CD14-positive monocyte (primary cell): ENCODE measurements at regions not wholly inside any gene's neighbourhood (a gene's known extent, or its start where the extent isn't known, plus 50 kb on each side); places are given as distances from the start of the nearest gene placed in this dataset.
"Not testable (repeated sequence)": the region's sequence is repeated elsewhere in the genome, so short reads cannot be mapped to it uniquely, and the experiment has no call there.

Source experiments
- DNase-seq, 3 donors: peaks; one replicate each; pipeline ENCODE4 v3.0.0-alpha.2; 2011 to 2022
- H2AFZ ChIP-seq: 2 replicates; pipeline ENCODE4 v1.6.0; 2012; ENCODE audit warnings: mild to moderate bottlenecking, low read depth, low read length, inconsistent platforms; ENCODE audit not compliant: insufficient read depth, poor library complexity, severe bottlenecking
- H3K27ac ChIP-seq, 2 donors: 1 replicate in 1 of 2; 2 replicates in 1 of 2; pipeline ENCODE4 v1.5.1; 2012 to 2013; ENCODE audit warnings: low read length in 2 of 2, control low read depth in 1 of 2, inconsistent platforms in 1 of 2, low read depth in 1 of 2, mild to moderate bottlenecking in 1 of 2
- H3K27me3 ChIP-seq, 2 donors: one replicate each; pipeline versions ENCODE4 v1.6.0 to v1.6.1; 2011 to 2013; ENCODE audit warnings: low read length in 2 of 2; ENCODE audit not compliant: control insufficient read depth in 2 of 2, insufficient read depth in 2 of 2
- H3K36me3 ChIP-seq, 2 donors: replicated peaks in 1 of 2; 1 replicate in 1 of 2; 2 replicates in 1 of 2; pipeline versions ENCODE4 v1.5.1 to v1.6.1; 2012 to 2013; ENCODE audit warnings: low read length in 2 of 2, control low read depth in 1 of 2, inconsistent platforms in 1 of 2, mild to moderate bottlenecking in 1 of 2; ENCODE audit not compliant: insufficient read depth in 2 of 2, control insufficient read depth in 1 of 2
- H3K4me1 ChIP-seq, 2 donors: 1 replicate in 1 of 2; 2 replicates in 1 of 2; pipeline versions ENCODE4 v1.5.1 to v1.6.1; 2012 to 2013; ENCODE audit warnings: low read length in 2 of 2, control low read depth in 1 of 2, inconsistent platforms in 1 of 2, mild to moderate bottlenecking in 1 of 2, moderate library complexity in 1 of 2; ENCODE audit not compliant: insufficient read depth in 2 of 2, control insufficient read depth in 1 of 2
- H3K4me2 ChIP-seq: replicated peaks from 2 replicates; pipeline ENCODE3; 2012; ENCODE audit warnings: low read length, moderate library complexity, mild to moderate bottlenecking; ENCODE audit not compliant: poor library complexity, severe bottlenecking; ENCODE audit errors: extremely low read depth
- H3K4me3 ChIP-seq, 3 experiments: fragments of 200-600 bp in 1 of 3; sonication (generic) in 1 of 3; replicated peaks in 1 of 3; 1 replicate in 2 of 3; 2 replicates in 1 of 3; pipeline ENCODE4 v1.5.1; 2011 to 2013; ENCODE audit warnings: low read length in 3 of 3, mild to moderate bottlenecking in 3 of 3, control low read depth in 2 of 3, low read depth in 2 of 3, inconsistent platforms in 1 of 3, moderate library complexity in 1 of 3
- H3K79me2 ChIP-seq: 2 replicates; pipeline ENCODE4 v1.6.0; 2012; ENCODE audit warnings: mild to moderate bottlenecking, control low read depth, inconsistent platforms, low read length, moderate library complexity; ENCODE audit not compliant: insufficient read depth
- H3K9ac ChIP-seq: 2 replicates; pipeline ENCODE4 v1.6.0; 2017; ENCODE audit warnings: low read length, mild to moderate bottlenecking; ENCODE audit not compliant: insufficient read depth, poor library complexity, severe bottlenecking
- H3K9me3 ChIP-seq, 2 donors: replicated peaks in 1 of 2; 1 replicate in 1 of 2; 2 replicates in 1 of 2; pipeline versions ENCODE4 v1.5.1 to v1.6.1; 2012 to 2013; ENCODE audit warnings: low read length in 2 of 2, control low read depth in 1 of 2; ENCODE audit not compliant: control insufficient read depth in 1 of 2, insufficient read depth in 1 of 2
- H4K20me1 ChIP-seq: 2 replicates; pipeline ENCODE4 v1.6.0; 2012; ENCODE audit warnings: mild to moderate bottlenecking, low read length, control low read depth, moderate library complexity; ENCODE audit not compliant: insufficient read depth
- H3K27ac Mint-ChIP-seq, 7 donors: one replicate each; pipeline ENCODE4 v1.8.0; 2020; ENCODE audit warnings: mild to moderate bottlenecking in 7 of 7, mixed read lengths in 7 of 7, moderate library complexity in 6 of 7, inconsistent platforms in 2 of 7
- H3K27me3 Mint-ChIP-seq, 3 donors: one replicate each; pipeline ENCODE4 v1.8.0; 2021 to 2022; ENCODE audit warnings: low read depth in 3 of 3, mild to moderate bottlenecking in 3 of 3, mixed read lengths in 3 of 3, moderate library complexity in 3 of 3, inconsistent platforms in 1 of 3
- H3K36me3 Mint-ChIP-seq, 2 donors: one replicate each; pipeline ENCODE4 v1.8.0; 2020; ENCODE audit warnings: mixed read lengths in 2 of 2, inconsistent platforms in 1 of 2, mild to moderate bottlenecking in 1 of 2
- H3K4me1 Mint-ChIP-seq: one replicate; pipeline ENCODE4 v1.8.0; 2020; ENCODE audit warnings: mild to moderate bottlenecking, mixed read lengths
- H3K4me3 Mint-ChIP-seq, 2 donors: one replicate each; pipeline ENCODE4 v1.8.0; 2020; ENCODE audit warnings: mild to moderate bottlenecking in 2 of 2, mixed read lengths in 2 of 2, moderate library complexity in 1 of 2
- H3K9me3 Mint-ChIP-seq, 7 donors: one replicate each; pipeline ENCODE4 v1.8.0; 2020 to 2022; ENCODE audit warnings: mixed read lengths in 7 of 7, mild to moderate bottlenecking in 6 of 7, moderate library complexity in 6 of 7, inconsistent platforms in 2 of 7
- CTCF ChIP-seq: fragments of 200-600 bp; IDR thresholded peaks from one replicate; pipeline ENCODE4 v1.8.0; 2022; ENCODE audit warnings: antibody characterized with exemption, mild to moderate bottlenecking
- WGBS: methylation state at CpG from one replicate; pipeline ENCODE4 v1.1.5; 2013; ENCODE audit warnings: missing lambda C conversion rate; ENCODE audit not compliant: insufficient coverage; 5-methylcytosine and 5-hydroxymethylcytosine counted together
- intact Hi-C, 2 donors: fragments of 100-400 bp; cut with micrococcal nuclease; formaldehyde crosslinking; loops; one replicate each; pipeline versions ENCODE4 v1.15.0 to v1.15.1; 2023

GRCh38 chr9:78172610-78173009 is 63.3 kb upstream of the CEP78 start:
- H4K20me1 ChIP-seq, H3K36me3 ChIP-seq, H3K4me1 Mint-ChIP-seq, H3K27me3 Mint-ChIP-seq, H3K36me3 Mint-ChIP-seq, intact Hi-C loops, H3K9ac ChIP-seq, H3K4me2 ChIP-seq, H3K4me3 Mint-ChIP-seq, DNase-seq, H3K4me3 ChIP-seq, H3K79me2 ChIP-seq, H3K27ac Mint-ChIP-seq, H3K4me1 ChIP-seq, H2AFZ ChIP-seq, H3K27me3 ChIP-seq, H3K27ac ChIP-seq, H3K9me3 ChIP-seq: not testable (repeated sequence)
- H3K9me3 Mint-ChIP-seq = peaks cover 2 to 12% (median 6%) of the 10 kb centered on the region in 7 donors
- WGBS = 100% methylated on average over 3 of the region's 6 CpGs

DNA sequence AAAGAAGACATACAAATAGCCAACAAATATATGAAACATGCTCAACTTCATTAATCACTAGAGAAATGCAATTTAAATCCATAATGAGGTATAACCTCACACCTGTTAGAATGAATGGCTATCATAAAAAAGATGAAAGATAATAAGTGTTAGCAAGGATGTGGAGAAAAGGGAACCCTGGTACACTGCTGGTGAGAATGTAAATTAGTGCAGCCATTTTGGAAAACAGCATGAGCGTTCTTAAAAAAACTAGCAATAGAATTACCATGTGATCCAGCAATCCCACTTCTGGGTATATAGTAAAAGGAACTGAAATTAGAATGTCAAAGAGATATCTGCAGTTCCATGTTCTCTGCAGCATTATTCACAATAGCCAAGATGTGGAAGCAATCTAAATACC is 64.2 kb upstream of the CEP78 start:
- WGBS = no CpG with 5 or more reads among the region's 1 CpG
- intact Hi-C loops = no loop called here
- no peaks in the 10 kb centered on the region for H3K79me2 ChIP-seq
- no peak overlapping the region for H2AFZ ChIP-seq
- H3K4me1 ChIP-seq = no peaks in the 10 kb centered on the region
- no peaks in the 10 kb centered on the region for H3K27me3 ChIP-seq
- peaks cover 0 to 3% (median 3%) of the 10 kb centered on the region in 3 donors for H3K27me3 Mint-ChIP-seq
- H3K36me3 Mint-ChIP-seq = no peaks in the 10 kb centered on the region
- H3K27ac Mint-ChIP-seq = no peak overlapping the region
- no peak for TF ChIP-seq CTCF
- H3K4me3 Mint-ChIP-seq = no peak overlapping the region
- no peaks in the 10 kb centered on the region for H3K4me1 Mint-ChIP-seq
- no peak overlapping the region for H3K4me3 ChIP-seq
- H3K4me2 ChIP-seq = no peak overlapping the region
- no peaks in the 10 kb centered on the region for H3K36me3 ChIP-seq
- peak in 2 of 3 donors; percentile 14 to 21 for DNase-seq
- no peak overlapping the region for H3K9ac ChIP-seq
- no peaks in the 10 kb centered on the region for H4K20me1 ChIP-seq
- no peak overlapping the region for H3K27ac ChIP-seq
- H3K9me3 Mint-ChIP-seq = peaks cover 2 to 12% (median 6%) of the 10 kb centered on the region in 7 donors
- H3K9me3 ChIP-seq = peaks cover 0 to 6% of the 10 kb centered on the region in 2 donors
